ENCODE measurements at regions not wholly inside any gene's neighbourhood (a gene's known extent, or its start where the extent isn't known, plus 50 kb on each side); places are given as distances from the start of the nearest gene placed in this dataset.

DNA sequence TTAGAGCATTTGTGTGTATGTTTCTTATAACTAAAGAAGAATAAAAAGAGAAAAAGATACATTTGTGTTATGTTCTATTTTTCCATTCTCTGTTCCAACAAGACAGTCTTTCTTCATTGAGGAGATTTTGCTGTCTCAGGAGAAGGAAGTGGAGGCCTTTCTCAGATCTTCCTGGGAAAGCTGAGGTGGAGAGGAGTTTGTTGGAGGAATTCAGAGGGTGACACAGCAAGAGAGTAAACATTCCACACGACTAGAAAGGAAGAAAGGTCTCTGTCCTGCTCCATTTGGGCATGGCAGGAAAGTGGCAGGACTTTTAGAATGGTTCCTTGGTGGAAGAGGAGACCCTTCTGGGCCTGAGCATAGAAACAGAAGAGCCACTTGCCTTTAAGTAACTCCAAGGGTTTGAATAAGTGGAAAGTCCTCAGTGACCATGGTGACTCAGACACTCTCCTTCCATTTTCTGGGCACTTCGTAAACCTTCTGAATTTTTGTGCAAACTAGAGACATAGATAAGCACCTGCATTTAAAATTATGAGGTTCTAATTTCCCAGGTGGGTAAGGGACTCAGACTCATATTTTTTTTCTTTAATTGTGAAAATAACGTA lies 52.3 kb upstream of the COL5A2 start:
- Mint-ChIP-seq H3K27me3 (ENCODE audit: insufficient read depth, low read depth, poor library complexity) (no peaks in the 10 kb centered on the region), H3K4me3 (no peak overlapping the region), H3K9me3 (no peaks in the 10 kb centered on the region), H3K27ac (peak overlapping the region; percentile 28), H3K4me1 (no peaks in the 10 kb centered on the region), H3K36me3 (ENCODE audit: low read depth) (no peaks in the 10 kb centered on the region)
- Histone ChIP-seq H3K27me3 (ENCODE audit: insufficient read depth) (no peaks in the 10 kb centered on the region), H3K4me1 (ENCODE audit: insufficient read depth) (no peaks in the 10 kb centered on the region), H3K9me2 (ENCODE audit: insufficient read depth) (no peaks in the 10 kb centered on the region), H3F3A (replicated peaks; ENCODE audit: low read depth) (no peaks in the 10 kb centered on the region), H4K20me1 (replicated peaks; ENCODE audit: insufficient read depth) (no peaks in the 10 kb centered on the region), H3K36me3 (ENCODE audit: insufficient read depth) (no peaks in the 10 kb centered on the region), H3K79me2 (replicated peaks; ENCODE audit: insufficient read depth) (no peaks in the 10 kb centered on the region), H3K27ac (ENCODE audit: low read depth) (no peak overlapping the region), H3K4me3 (no peak overlapping the region), H2AFZ (no peak overlapping the region), H3K4me2 (no peak overlapping the region)
- ATAC-seq = no peak
- no peak for TF ChIP-seq ZNF331 (CRISPR knock-in tag; IDR thresholded peaks at IDR 0.05; ENCODE audit: low read depth)
- TF ChIP-seq ZNF114 (CRISPR knock-in tag; IDR thresholded peaks at IDR 0.05) = no peak
- TF ChIP-seq, protein P1, sequence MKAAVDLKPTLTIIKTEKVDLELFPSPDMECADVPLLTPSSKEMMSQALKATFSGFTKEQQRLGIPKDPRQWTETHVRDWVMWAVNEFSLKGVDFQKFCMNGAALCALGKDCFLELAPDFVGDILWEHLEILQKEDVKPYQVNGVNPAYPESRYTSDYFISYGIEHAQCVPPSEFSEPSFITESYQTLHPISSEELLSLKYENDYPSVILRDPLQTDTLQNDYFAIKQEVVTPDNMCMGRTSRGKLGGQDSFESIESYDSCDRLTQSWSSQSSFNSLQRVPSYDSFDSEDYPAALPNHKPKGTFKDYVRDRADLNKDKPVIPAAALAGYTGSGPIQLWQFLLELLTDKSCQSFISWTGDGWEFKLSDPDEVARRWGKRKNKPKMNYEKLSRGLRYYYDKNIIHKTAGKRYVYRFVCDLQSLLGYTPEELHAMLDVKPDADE (IDR thresholded peaks at IDR 0.05) = no peak
- TF ChIP-seq NANOG (IDR thresholded peaks at IDR 0.05; ENCODE audit: borderline replicate concordance) = no peak
- TF ChIP-seq CTCF (conservative IDR thresholded peaks at IDR 0.05; ENCODE audit: low read depth in 2 of 2) = no peak
- TF ChIP-seq REST (IDR thresholded peaks at IDR 0.05; ENCODE audit: unreplicated experiment) = no peak
- no peak for DNase-seq (ENCODE audit: low spot score)

- DNase-seq (ENCODE audit: low spot score) = no peak
- H3K4me1 ChIP-seq (ENCODE audit: insufficient read depth) = no peaks in the 10 kb centered on the region
- Mint-ChIP-seq H3K27ac (no peak overlapping the region), H3K4me3 (no peak overlapping the region), H3K4me1 (no peaks in the 10 kb centered on the region), H3K27me3 (ENCODE audit: insufficient read depth, low read depth, poor library complexity) (no peaks in the 10 kb centered on the region), H3K9me3 (no peaks in the 10 kb centered on the region), H3K36me3 (ENCODE audit: low read depth) (no peaks in the 10 kb centered on the region)
- H2AFZ ChIP-seq = peak overlapping the region; percentile 15; the same call in 1 of the 2 replicates
- H4K20me1 ChIP-seq (replicated peaks; ENCODE audit: insufficient read depth) = no peaks in the 10 kb centered on the region
- H3K4me2 ChIP-seq = no peak overlapping the region
- H3K27me3 ChIP-seq (ENCODE audit: insufficient read depth) = no peaks in the 10 kb centered on the region
- no peak overlapping the region for H3K27ac ChIP-seq (ENCODE audit: low read depth)
- no peak for ATAC-seq
- no peaks in the 10 kb centered on the region for H3K36me3 ChIP-seq (ENCODE audit: insufficient read depth)
- H3K79me2 ChIP-seq (replicated peaks; ENCODE audit: insufficient read depth) = no peaks in the 10 kb centered on the region
- no peak overlapping the region for H3K4me3 ChIP-seq
- H3K9me2 ChIP-seq (ENCODE audit: insufficient read depth) = no peaks in the 10 kb centered on the region
- no peaks in the 10 kb centered on the region for H3F3A ChIP-seq (replicated peaks; ENCODE audit: low read depth)
- TF ChIP-seq ZNF114 (CRISPR knock-in tag; IDR thresholded peaks at IDR 0.05) (no peak), STAT1 (IDR thresholded peaks at IDR 0.05; ENCODE audit: unreplicated experiment) (no peak), POLR2AphosphoS5 (IDR thresholded peaks at IDR 0.05; ENCODE audit: low read depth) (no peak), CTCF (conservative IDR thresholded peaks at IDR 0.05; ENCODE audit: low read depth in 2 of 2) (no peak), NANOG (IDR thresholded peaks at IDR 0.05; ENCODE audit: borderline replicate concordance) (no peak), REST (IDR thresholded peaks at IDR 0.05; ENCODE audit: unreplicated experiment) (no peak), CREB1 (CRISPR knock-in tag; IDR thresholded peaks at IDR 0.05; ENCODE audit: low read depth) (no peak), EZH2phosphoT487 (IDR thresholded peaks at IDR 0.05; ENCODE audit: unreplicated experiment) (no peak)
Observed at GRCh38 chr2:189232759-189233406, 53.3 kb upstream of the COL5A2 start.

Data from GM23338 (cell line).